Panc1 (cell line): ENCODE measurements at regions not wholly inside any gene's neighbourhood (a gene's known extent, or its start where the extent isn't known, plus 50 kb on each side); places are given as distances from the start of the nearest gene placed in this dataset.

Experiments
- ATAC-seq: fragments of 200-7000 bp; cut with Tn5 transposase; 2 replicates; pipeline ENCODE4 v1.9.1; 2020; ENCODE audit warnings: mild to moderate bottlenecking, moderate library complexity
- BruUV-seq: library from RNA; stranded (reverse); fragments of 400-500 nt; replicated peaks from 2 replicates; lab custom pipeline; 2021; lab: Mats Ljungman, UMichigan
- CTCF ChIA-PET: fragments of 300-600 bp; sonication (Branson Sonifier 250); formaldehyde crosslinking; loops from one replicate; lab custom pipeline; 2022; ENCODE audit warnings: antibody characterized with exemption; lab: Charles Lee
- POLR2A ChIA-PET: fragments of 300-600 bp; sonication (Branson Sonifier 250); formaldehyde crosslinking; loops from one replicate; lab custom pipeline; 2022; ENCODE audit warnings: antibody characterized with exemption; lab: Charles Lee
- DNase-seq: peaks from one replicate; pipeline ENCODE4 v3.0.0-alpha.2; 2010; ENCODE audit warnings: low read depth, low spot score
- H3K27ac ChIP-seq: 2 replicates; pipeline ENCODE4 v1.5.1; 2011; ENCODE audit warnings: mild to moderate bottlenecking, low read length, inconsistent platforms
- H3K27me3 ChIP-seq: fragments of 200-500 bp; sonication (Bioruptor generic); 2 replicates; pipeline ENCODE4 v1.6.0; 2014; ENCODE audit warnings: low read length, inconsistent platforms; ENCODE audit not compliant: control insufficient read depth, insufficient read depth
- H3K36me3 ChIP-seq: fragments of 200-500 bp; sonication (Bioruptor generic); 2 replicates; pipeline ENCODE4 v1.5.1; 2014; ENCODE audit warnings: inconsistent platforms, mild to moderate bottlenecking, low read length, moderate library complexity; ENCODE audit not compliant: control insufficient read depth, insufficient read depth
- H3K4me1 ChIP-seq: 2 replicates; pipeline ENCODE4 v1.5.1; 2011; ENCODE audit warnings: inconsistent platforms, mild to moderate bottlenecking, low read length, moderate library complexity; ENCODE audit not compliant: control insufficient read depth, insufficient read depth
- H3K4me3 ChIP-seq, 2 experiments: 2 replicates each; pipeline ENCODE4 v1.5.1; 2011 to 2012; ENCODE audit warnings: low read depth in 2 of 2, low read length in 2 of 2, mild to moderate bottlenecking in 2 of 2, inconsistent platforms in 1 of 2, moderate library complexity in 1 of 2
- H3K9me3 ChIP-seq: fragments of 200-500 bp; sonication (Bioruptor generic); 2 replicates; pipeline ENCODE4 v1.5.1; 2014; ENCODE audit warnings: low read depth, mild to moderate bottlenecking, inconsistent platforms, low read length, moderate library complexity; ENCODE audit not compliant: control insufficient read depth, insufficient read depth
- CTCF ChIP-seq: fragments of 450-650 bp; IDR thresholded peaks from 2 replicates; pipeline ENCODE4 v1.5.1; 2017; ENCODE audit warnings: mild to moderate bottlenecking
- POLR2AphosphoS5 ChIP-seq: IDR thresholded peaks from 2 replicates; pipeline ENCODE4 v1.6.1; 2012; ENCODE audit warnings: mild to moderate bottlenecking, low read depth, low read length, moderate library complexity
- REST ChIP-seq, 2 experiments: IDR thresholded peaks; 2 replicates each; pipeline ENCODE4 v1.6.1; 2011 to 2012; ENCODE audit warnings: low read depth in 2 of 2, control low read depth in 1 of 2, low read length in 1 of 2, mild to moderate bottlenecking in 1 of 2, moderate library complexity in 1 of 2; ENCODE audit not compliant: insufficient read depth in 1 of 2
- SIN3A ChIP-seq: IDR thresholded peaks from 2 replicates; pipeline ENCODE4 v1.6.1; 2012; ENCODE audit warnings: low read depth, mild to moderate bottlenecking, low read length, moderate library complexity, borderline replicate concordance; ENCODE audit not compliant: insufficient read depth
- TCF7L2 ChIP-seq: IDR thresholded peaks from 2 replicates; pipeline ENCODE4 v1.6.1; 2011; ENCODE audit warnings: mild to moderate bottlenecking, low read depth, low read length, inconsistent platforms
- in situ Hi-C: cut with HindIII; loops from 2 replicates; pipeline ENCODE4 v1.10.0; 2016; ENCODE audit warnings: low sequenced_read_pairs, low pct_unique_long_range_greater_than_20kb
- intact Hi-C: fragments of 100-400 bp; cut with micrococcal nuclease; formaldehyde crosslinking; loops from one replicate; pipeline ENCODE4 v1.10.0; 2022; ENCODE audit not compliant: unreplicated experiment

GRCh38 chr2:44884231-44884630 lies 57.3 kb upstream of the SIX3 start:
- CTCF ChIA-PET: interaction anchor here (1.2 kb wide), 1 partner anchor 71 kb away, joined by 5 read pairs; no protein-coding TSS in a partner anchor
- intact Hi-C loops: no loop called here
- H3K36me3 ChIP-seq: no peaks in the 10 kb centered on the region

GRCh38 chr2:44884677-44885076 lies 56.8 kb upstream of the SIX3 start:
- BruUV-seq: no TSS peak
- Histone ChIP-seq H3K27ac (no peak overlapping the region), H3K4me3 (no peak overlapping the region), H3K27me3 (peaks cover 31% of the 10 kb centered on the region), H3K4me1 (no peaks in the 10 kb centered on the region), H3K36me3 (no peaks in the 10 kb centered on the region), H3K9me3 (no peaks in the 10 kb centered on the region)
- intact Hi-C loops: no loop called here
- TF ChIP-seq SIN3A: no peak
- no peak for TF ChIP-seq REST (IDR thresholded peaks at IDR 0.05; ENCODE audit: insufficient read depth in 1 of 2, low read depth in 2 of 2, low read length in 1 of 2)
- TF ChIP-seq TCF7L2: no peak
- TF ChIP-seq CTCF: no peak
- TF ChIP-seq POLR2AphosphoS5: no peak
- no peak for ATAC-seq
- in situ Hi-C loops: no loop called here
- POLR2A ChIA-PET: no interaction called here
- CTCF ChIA-PET: no interaction called here
- no peak for DNase-seq

More at GRCh38 chr2:44884231-44884630, 57.3 kb upstream of the SIX3 start:
- ATAC-seq (no peak), DNase-seq (no peak)
- POLR2A ChIA-PET: no interaction called here
- Histone ChIP-seq H3K27me3 (peaks cover 31% of the 10 kb centered on the region), H3K4me1 (no peaks in the 10 kb centered on the region), H3K9me3 (no peaks in the 10 kb centered on the region), H3K27ac (no peak overlapping the region), H3K4me3 (no peak overlapping the region)
- in situ Hi-C loops: no loop called here
- no TSS peak for BruUV-seq
- no peak for TF ChIP-seq SIN3A

DNA sequence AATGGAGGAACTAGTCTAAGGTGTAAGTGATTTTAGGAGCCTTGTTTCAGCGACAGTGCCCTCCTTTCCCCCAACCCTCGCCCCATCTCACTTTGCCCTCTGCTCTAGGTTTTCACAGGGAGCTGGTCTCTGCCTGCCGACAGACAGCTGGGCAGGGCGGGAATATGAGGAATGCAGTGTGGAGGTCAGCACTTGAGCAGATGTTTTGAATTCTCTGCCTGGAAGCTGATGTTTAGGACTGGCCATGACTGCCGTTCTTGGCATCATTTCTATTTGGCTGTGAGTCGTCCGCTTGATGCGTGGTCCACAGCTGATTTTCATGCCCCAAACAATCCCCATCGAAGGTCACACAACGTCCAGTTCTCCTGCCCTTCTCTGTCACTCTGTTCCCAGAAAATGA lies 55.1 kb upstream of the SIX3 start:
- no TSS peak for BruUV-seq
- POLR2A ChIA-PET: no interaction called here
- Histone ChIP-seq H3K4me3 (no peak overlapping the region), H3K9me3 (no peaks in the 10 kb centered on the region), H3K27ac (no peak overlapping the region), H3K27me3 (peaks cover 23% of the 10 kb centered on the region), H3K4me1 (no peaks in the 10 kb centered on the region), H3K36me3 (no peaks in the 10 kb centered on the region)
- in situ Hi-C loops: no loop called here
- ATAC-seq: no peak
- no peak for DNase-seq
- intact Hi-C loops: no loop called here
- CTCF ChIA-PET: no interaction called here
- TF ChIP-seq SIN3A (no peak), POLR2AphosphoS5 (no peak), TCF7L2 (no peak), REST (IDR thresholded peaks at IDR 0.05; ENCODE audit: insufficient read depth in 1 of 2, low read depth in 2 of 2, low read length in 1 of 2) (no peak), CTCF (no peak)
